GM12874 (cell line): ENCODE measurements at regions not wholly inside any gene's neighbourhood (a gene's known extent, or its start where the extent isn't known, plus 50 kb on each side); places are given as distances from the start of the nearest gene placed in this dataset.

Source experiments
- TF ChIP-seq, protein P1 (sequence below): IDR thresholded peaks from 2 replicates; pipeline ENCODE4 v1.5.1; 2011; ENCODE audit warnings: low read depth, mild to moderate bottlenecking, control low read depth, low read length, moderate library complexity; ENCODE audit not compliant: insufficient read depth

DNA sequence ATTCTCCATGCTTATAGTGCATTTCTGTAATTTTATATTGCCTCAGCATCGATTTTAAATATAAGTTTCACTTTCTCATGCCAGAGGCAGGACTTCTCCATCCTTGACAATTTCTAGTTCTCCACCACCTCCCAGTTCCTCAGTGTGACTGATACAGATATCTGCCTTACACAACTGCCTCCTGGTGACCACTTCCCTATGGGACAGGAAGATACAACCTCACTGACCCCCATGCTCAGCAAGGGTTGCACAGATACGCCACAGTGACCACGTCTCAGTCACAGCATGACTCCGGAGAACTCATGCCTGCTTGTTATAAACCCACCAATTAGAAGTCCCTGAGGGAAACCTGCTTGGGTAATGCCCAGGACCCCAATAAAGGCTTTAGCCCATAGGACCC lies 284.0 kb upstream of the MC4R start:
- TF ChIP-seq, protein P1, sequence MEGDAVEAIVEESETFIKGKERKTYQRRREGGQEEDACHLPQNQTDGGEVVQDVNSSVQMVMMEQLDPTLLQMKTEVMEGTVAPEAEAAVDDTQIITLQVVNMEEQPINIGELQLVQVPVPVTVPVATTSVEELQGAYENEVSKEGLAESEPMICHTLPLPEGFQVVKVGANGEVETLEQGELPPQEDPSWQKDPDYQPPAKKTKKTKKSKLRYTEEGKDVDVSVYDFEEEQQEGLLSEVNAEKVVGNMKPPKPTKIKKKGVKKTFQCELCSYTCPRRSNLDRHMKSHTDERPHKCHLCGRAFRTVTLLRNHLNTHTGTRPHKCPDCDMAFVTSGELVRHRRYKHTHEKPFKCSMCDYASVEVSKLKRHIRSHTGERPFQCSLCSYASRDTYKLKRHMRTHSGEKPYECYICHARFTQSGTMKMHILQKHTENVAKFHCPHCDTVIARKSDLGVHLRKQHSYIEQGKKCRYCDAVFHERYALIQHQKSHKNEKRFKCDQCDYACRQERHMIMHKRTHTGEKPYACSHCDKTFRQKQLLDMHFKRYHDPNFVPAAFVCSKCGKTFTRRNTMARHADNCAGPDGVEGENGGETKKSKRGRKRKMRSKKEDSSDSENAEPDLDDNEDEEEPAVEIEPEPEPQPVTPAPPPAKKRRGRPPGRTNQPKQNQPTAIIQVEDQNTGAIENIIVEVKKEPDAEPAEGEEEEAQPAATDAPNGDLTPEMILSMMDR = no peak

DNA sequence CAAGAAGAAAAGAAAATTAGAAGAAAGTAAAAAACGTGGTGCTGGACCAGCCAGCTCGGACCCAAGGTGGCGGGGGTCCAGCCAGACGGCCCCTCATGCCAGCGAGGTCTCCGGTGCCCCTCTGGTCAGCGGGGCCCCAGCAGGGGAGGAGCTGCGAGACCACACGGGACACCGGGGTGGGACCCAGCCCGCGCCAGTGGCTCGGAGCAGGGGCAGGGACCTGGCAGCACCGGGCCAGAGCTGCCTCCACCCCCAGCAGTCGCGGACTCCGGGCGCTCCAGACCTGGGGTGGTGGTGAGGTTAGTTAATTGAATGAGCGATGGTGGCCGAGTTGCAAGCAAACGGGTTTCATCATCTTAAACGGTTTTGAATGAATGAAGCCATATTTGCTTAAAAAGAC lies 289.9 kb upstream of the MC4R start:
- TF ChIP-seq, protein P1 = no peak

DNA sequence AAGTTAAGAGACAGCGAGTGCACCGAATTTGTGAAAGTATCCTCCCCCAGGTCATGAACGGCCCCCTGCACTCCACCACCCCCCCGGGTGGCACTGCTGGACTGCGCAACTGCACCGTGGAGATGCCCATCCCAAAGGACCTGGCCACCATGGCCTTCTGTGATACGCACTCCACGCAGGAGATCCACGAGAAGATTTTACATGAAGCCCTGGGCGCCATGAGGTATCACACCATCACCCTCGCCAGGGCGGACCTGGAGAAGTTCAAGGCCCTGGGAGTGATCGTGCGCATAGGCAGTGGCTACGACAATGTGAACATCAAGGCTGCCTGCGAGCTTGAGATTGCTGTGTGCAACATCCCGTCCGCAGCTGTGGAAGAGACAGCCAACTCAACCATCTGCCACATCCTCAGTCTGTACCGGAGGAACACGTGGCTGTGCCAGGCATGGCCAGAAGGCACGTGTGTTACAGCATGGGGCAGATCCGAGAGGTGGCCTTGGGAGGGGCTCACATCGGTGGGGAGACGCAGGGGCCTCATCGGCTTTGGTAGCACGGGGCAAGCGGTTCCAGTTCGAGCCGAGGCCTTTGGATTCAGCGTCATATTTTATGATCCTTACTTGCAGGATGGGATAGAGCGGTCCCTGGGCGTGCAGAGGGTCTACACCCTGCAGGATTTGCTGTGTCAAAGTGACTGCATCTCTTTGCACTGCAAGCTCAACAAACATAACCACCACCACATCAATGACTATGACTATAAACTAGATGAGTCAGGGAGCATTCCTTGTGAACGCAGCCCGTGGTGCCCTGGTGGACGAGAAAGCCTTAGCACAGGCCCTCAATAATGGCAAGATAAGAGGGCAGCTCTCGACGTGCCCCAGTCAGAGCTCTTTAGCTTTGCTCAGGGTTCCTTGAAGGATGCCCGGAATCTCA lies 290.8 kb upstream of the MC4R start:
- TF ChIP-seq, protein P1 = no peak

DNA sequence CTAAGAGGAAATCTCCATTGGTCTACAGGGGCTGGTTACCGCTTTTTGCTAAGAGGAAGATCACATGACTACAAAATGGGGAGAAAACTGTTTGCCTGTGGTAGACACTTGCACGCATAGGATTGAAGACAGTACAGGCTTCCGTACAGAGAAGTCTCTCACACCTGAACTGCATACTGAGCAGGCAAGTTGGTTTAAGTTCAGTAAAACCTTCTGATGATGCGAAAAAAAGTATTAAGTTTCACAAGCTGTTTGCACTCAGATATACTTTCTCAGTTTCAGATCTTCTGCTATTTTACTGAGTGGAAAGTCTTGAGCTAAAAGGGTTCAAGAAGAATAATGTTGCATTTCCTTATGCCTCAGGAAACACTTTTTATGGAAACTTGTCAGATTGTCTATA lies 292.2 kb upstream of the MC4R start:
- TF ChIP-seq, protein P1 = no peak

DNA sequence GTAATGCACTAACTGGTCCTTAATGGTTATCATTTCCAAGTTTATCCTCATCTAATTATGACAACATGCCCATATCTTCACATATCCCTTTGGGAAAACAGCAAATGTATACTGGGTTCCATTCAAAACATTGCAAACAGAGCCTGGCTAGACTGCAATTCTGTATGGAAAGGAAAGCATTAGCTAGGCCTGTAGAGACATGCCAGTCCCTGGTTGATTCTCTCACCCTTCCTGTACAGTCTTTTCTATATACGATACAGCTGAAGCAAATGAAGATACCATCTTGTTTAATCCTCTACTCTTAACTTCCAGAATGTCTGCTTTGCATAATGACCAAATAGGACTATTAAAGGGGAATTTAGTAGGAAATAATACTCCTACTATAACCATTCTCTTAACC lies 294.4 kb upstream of the MC4R start:
- TF ChIP-seq, protein P1 = no peak

DNA sequence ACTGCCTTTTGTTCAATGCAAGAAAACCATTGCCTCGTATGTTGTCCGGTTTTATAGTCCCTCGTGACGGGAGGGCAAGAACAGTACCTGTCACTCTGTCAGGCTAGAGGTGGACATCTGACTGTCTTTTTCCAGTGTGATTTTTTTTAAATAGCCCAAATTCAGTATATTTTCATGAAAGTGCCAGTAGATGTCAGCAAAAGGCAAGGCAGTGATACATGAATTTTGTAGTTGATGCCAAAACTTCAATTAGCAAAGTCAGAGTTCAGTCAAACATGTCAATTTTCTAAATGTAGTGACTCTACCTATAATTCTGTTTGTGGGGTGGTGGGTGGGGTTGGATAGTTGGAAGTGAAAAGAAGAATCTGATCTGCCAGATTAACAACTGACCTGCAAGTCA lies 296.0 kb upstream of the MC4R start:
- TF ChIP-seq, protein P1 = peak; percentile 5; the same call in 1 of the 2 replicates

DNA sequence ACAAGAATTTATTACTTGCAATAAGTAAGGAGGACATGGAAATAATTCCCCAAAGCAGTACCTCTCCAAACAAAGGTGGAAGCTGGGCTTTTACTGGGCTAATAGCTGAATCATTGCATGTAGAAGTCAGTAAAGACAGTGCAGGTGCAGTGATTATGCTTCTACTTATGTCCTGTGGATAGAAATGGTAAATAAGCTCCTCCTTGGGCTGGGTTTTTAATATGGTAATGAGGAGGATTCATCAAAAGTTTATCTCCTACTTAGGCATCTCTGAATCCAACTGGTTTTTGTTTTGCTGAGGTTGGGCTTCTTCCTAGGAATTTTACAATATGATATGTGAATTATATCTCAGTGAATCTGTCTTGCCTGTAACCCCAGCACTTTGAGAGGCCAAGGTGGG lies 297.4 kb upstream of the MC4R start:
- TF ChIP-seq, protein P1 = no peak
